CD4-positive, alpha-beta memory T cell (primary cell): ENCODE measurements at regions not wholly inside any gene's neighbourhood (a gene's known extent, or its start where the extent isn't known, plus 50 kb on each side); places are given as distances from the start of the nearest gene placed in this dataset.
"Not testable (repeated sequence)": the region's sequence is repeated elsewhere in the genome, so short reads cannot be mapped to it uniquely, and the experiment has no call there.

Experiments used
- CTCF ChIA-PET: fragments of 350-600 bp; sonication (Branson Sonifier 250); formaldehyde crosslinking; loops from one replicate; lab custom pipeline; 2021; ENCODE audit warnings: inconsistent platforms; ENCODE audit not compliant: partially characterized antibody; lab: Charles Lee
- POLR2A ChIA-PET: fragments of 350-600 bp; sonication (Branson Sonifier 250); formaldehyde crosslinking; loops from one replicate; lab custom pipeline; 2021; ENCODE audit not compliant: partially characterized antibody; lab: Charles Lee
- DNase-seq, 5 donors: peaks; one replicate each; pipeline versions ENCODE4 v3.0.0 to v3.0.0-alpha.2; 2020 to 2022; ENCODE audit warnings: mixed read lengths in 1 of 5
- H3K27ac ChIP-seq: one replicate; pipeline ENCODE4 v1.7.0; 2013; ENCODE audit warnings: low read depth, low read length
- H3K27me3 ChIP-seq: 2 replicates; pipeline ENCODE4 v1.7.0; 2013; ENCODE audit warnings: mild to moderate bottlenecking, low read length, moderate library complexity; ENCODE audit not compliant: insufficient read depth
- H3K36me3 ChIP-seq: 2 replicates; pipeline ENCODE4 v1.7.0; 2013; ENCODE audit warnings: mild to moderate bottlenecking, low read length, moderate library complexity; ENCODE audit not compliant: insufficient read depth
- H3K4me1 ChIP-seq: 2 replicates; pipeline ENCODE4 v1.7.0; 2013; ENCODE audit warnings: mild to moderate bottlenecking, low read length, moderate library complexity; ENCODE audit not compliant: insufficient read depth
- H3K4me3 ChIP-seq, 2 donors: one replicate each; pipeline ENCODE4 v1.7.0; 2013; ENCODE audit warnings: low read length in 2 of 2, mild to moderate bottlenecking in 1 of 2
- H3K9me3 ChIP-seq, 2 donors: one replicate each; pipeline ENCODE4 v1.7.0; 2013; ENCODE audit warnings: low read length in 2 of 2, control low read depth in 1 of 2; ENCODE audit not compliant: control insufficient read depth in 1 of 2
- H3K27ac Mint-ChIP-seq, 7 donors: one replicate each; pipeline ENCODE4 v1.8.0; 2020 to 2021; ENCODE audit warnings: mixed read lengths in 7 of 7, mild to moderate bottlenecking in 6 of 7, inconsistent platforms in 3 of 7, moderate library complexity in 3 of 7
- H3K27me3 Mint-ChIP-seq, 2 donors: one replicate each; pipeline ENCODE4 v1.8.0; 2020 to 2021; ENCODE audit warnings: mixed read lengths in 2 of 2
- H3K36me3 Mint-ChIP-seq, 2 donors: one replicate each; pipeline ENCODE4 v1.8.0; 2020 to 2021; ENCODE audit warnings: mixed read lengths in 2 of 2, inconsistent platforms in 1 of 2, mild to moderate bottlenecking in 1 of 2
- H3K4me1 Mint-ChIP-seq, 4 donors: one replicate each; pipeline ENCODE4 v1.8.0; 2020 to 2021; ENCODE audit warnings: mixed read lengths in 4 of 4, mild to moderate bottlenecking in 1 of 4
- H3K4me3 Mint-ChIP-seq, 8 donors: one replicate each; pipeline ENCODE4 v1.8.0; 2020 to 2021; ENCODE audit warnings: mixed read lengths in 8 of 8, mild to moderate bottlenecking in 7 of 8, moderate library complexity in 6 of 8, inconsistent platforms in 3 of 8
- H3K9me3 Mint-ChIP-seq, 8 donors: one replicate each; pipeline ENCODE4 v1.8.0; 2020 to 2021; ENCODE audit warnings: mixed read lengths in 8 of 8, mild to moderate bottlenecking in 5 of 8, inconsistent platforms in 3 of 8, moderate library complexity in 1 of 8
- intact Hi-C: fragments of 100-400 bp; cut with micrococcal nuclease; formaldehyde crosslinking; loops from one replicate; pipeline ENCODE4 v1.15.1; 2023

- H3K4me1 Mint-ChIP-seq, H3K27ac Mint-ChIP-seq, H3K9me3 Mint-ChIP-seq: not testable (repeated sequence)
Observed at GRCh38 chr16:21346756-21347491, 68.8 kb upstream of the CRYM start.

GRCh38 chr16:21344361-21344912 is 66.3 kb upstream of the CRYM start:
- intact Hi-C loops, H3K27me3 Mint-ChIP-seq, DNase-seq, H3K36me3 ChIP-seq, H3K4me1 Mint-ChIP-seq, H3K27ac Mint-ChIP-seq, H3K36me3 Mint-ChIP-seq, H3K9me3 ChIP-seq, H3K27ac ChIP-seq, H3K9me3 Mint-ChIP-seq, POLR2A ChIA-PET, H3K27me3 ChIP-seq, H3K4me3 Mint-ChIP-seq, H3K4me1 ChIP-seq, CTCF ChIA-PET, H3K4me3 ChIP-seq: not testable (repeated sequence)

More at GRCh38 chr16:21346756-21347491, 68.8 kb upstream of the CRYM start:
- POLR2A ChIA-PET, H3K27me3 ChIP-seq, H3K27me3 Mint-ChIP-seq, H3K36me3 Mint-ChIP-seq, CTCF ChIA-PET, H3K9me3 ChIP-seq, DNase-seq, H3K27ac ChIP-seq, H3K4me3 ChIP-seq, H3K4me3 Mint-ChIP-seq, H3K4me1 ChIP-seq, H3K36me3 ChIP-seq, intact Hi-C loops: not testable (repeated sequence)

- Histone ChIP-seq H3K4me3 (no peak overlapping the region), H3K27me3 (no peaks in the 10 kb centered on the region), H3K9me3 (no peaks in the 10 kb centered on the region), H3K36me3 (no peaks in the 10 kb centered on the region), H3K4me1 (no peaks in the 10 kb centered on the region), H3K27ac (no peak overlapping the region)
- peaks cover 4 to 6% of the 10 kb centered on the region in 2 donors for H3K27me3 Mint-ChIP-seq
- CTCF ChIA-PET, result no interaction called here
- no peak overlapping the region for H3K27ac Mint-ChIP-seq
- H3K9me3 Mint-ChIP-seq, result peaks cover 0 to 2% (median 0%) of the 10 kb centered on the region in 8 donors
- no peak overlapping the region for H3K4me3 Mint-ChIP-seq
- no peaks in the 10 kb centered on the region for H3K36me3 Mint-ChIP-seq
- peaks cover 0 to 4% (median 0%) of the 10 kb centered on the region in 4 donors for H3K4me1 Mint-ChIP-seq
- POLR2A ChIA-PET, result no interaction called here
- intact Hi-C loops, result no loop called here
- DNase-seq, result no peak
Observed at GRCh38 chr16:21341101-21341500, 63.0 kb upstream of the CRYM start.

- peaks cover 9 to 12% of the 10 kb centered on the region in 2 donors for H3K27me3 Mint-ChIP-seq
- no peaks in the 10 kb centered on the region for H3K36me3 Mint-ChIP-seq
- Histone ChIP-seq H3K36me3 (no peaks in the 10 kb centered on the region), H3K27ac (no peak overlapping the region), H3K4me3 (no peak overlapping the region), H3K27me3 (no peaks in the 10 kb centered on the region), H3K4me1 (no peaks in the 10 kb centered on the region), H3K9me3 (no peaks in the 10 kb centered on the region)
- intact Hi-C loops, result no loop called here
- no peak overlapping the region for H3K27ac Mint-ChIP-seq
- H3K4me3 Mint-ChIP-seq, result no peak overlapping the region
- no peak for DNase-seq
- peaks cover 0 to 4% (median 1%) of the 10 kb centered on the region in 8 donors for H3K9me3 Mint-ChIP-seq
- ChIA-PET POLR2A (no interaction called here), CTCF (no interaction called here)
- H3K4me1 Mint-ChIP-seq, result peaks cover 0 to 3% (median 0%) of the 10 kb centered on the region in 4 donors
Observed at GRCh38 chr16:21339941-21340340, 61.9 kb upstream of the CRYM start.

GRCh38 chr16:21339269-21339641 is 61.2 kb upstream of the CRYM start:
- H3K4me3 Mint-ChIP-seq, result no peak overlapping the region
- POLR2A ChIA-PET, result no interaction called here
- no peak for DNase-seq

GRCh38 chr16:21338537-21339268 is 60.6 kb upstream of the CRYM start:
- H3K9me3 ChIP-seq, result no peaks in the 10 kb centered on the region
- POLR2A ChIA-PET, result no interaction called here
- H3K4me1 Mint-ChIP-seq, result no peaks in the 10 kb centered on the region
- H3K27me3 ChIP-seq, result no peaks in the 10 kb centered on the region
- DNase-seq, result no peak
- no peaks in the 10 kb centered on the region for H3K4me1 ChIP-seq
- H3K4me3 Mint-ChIP-seq, result no peak overlapping the region
- no peaks in the 10 kb centered on the region for H3K36me3 Mint-ChIP-seq
- peaks cover 11 to 16% of the 10 kb centered on the region in 2 donors for H3K27me3 Mint-ChIP-seq
- intact Hi-C loops, result no loop called here
- H3K4me3 ChIP-seq, result no peak overlapping the region
- H3K9me3 Mint-ChIP-seq, result peaks cover 0 to 6% (median 3%) of the 10 kb centered on the region in 8 donors
- H3K27ac ChIP-seq, result no peak overlapping the region
- CTCF ChIA-PET, result no interaction called here
- no peak overlapping the region for H3K27ac Mint-ChIP-seq
- no peaks in the 10 kb centered on the region for H3K36me3 ChIP-seq

More at GRCh38 chr16:21339269-21339641, 61.2 kb upstream of the CRYM start:
- Histone ChIP-seq H3K27me3 (no peaks in the 10 kb centered on the region), H3K9me3 (no peaks in the 10 kb centered on the region), H3K4me3 (no peak overlapping the region), H3K36me3 (no peaks in the 10 kb centered on the region), H3K27ac (no peak overlapping the region), H3K4me1 (no peaks in the 10 kb centered on the region)
- intact Hi-C loops, result no loop called here
- H3K4me1 Mint-ChIP-seq, result no peaks in the 10 kb centered on the region
- peaks cover 0 to 6% (median 3%) of the 10 kb centered on the region in 8 donors for H3K9me3 Mint-ChIP-seq
- peaks cover 11 to 13% of the 10 kb centered on the region in 2 donors for H3K27me3 Mint-ChIP-seq
- peak overlapping the region in 1 of 7 donors; percentile 66 for H3K27ac Mint-ChIP-seq
- CTCF ChIA-PET, result no interaction called here
- no peaks in the 10 kb centered on the region for H3K36me3 Mint-ChIP-seq

GRCh38 chr16:21336231-21336630 is 58.1 kb upstream of the CRYM start:
- intact Hi-C loops, result no loop called here
- DNase-seq, result no peak
- CTCF ChIA-PET, result no interaction called here
- Mint-ChIP-seq H3K27me3 (peaks cover 20 to 22% of the 10 kb centered on the region in 2 donors), H3K4me1 (no peaks in the 10 kb centered on the region), H3K36me3 (no peaks in the 10 kb centered on the region), H3K4me3 (no peak overlapping the region), H3K27ac (no peak overlapping the region), H3K9me3 (peaks cover 0 to 6% (median 3%) of the 10 kb centered on the region in 8 donors)
- Histone ChIP-seq H3K4me3 (no peak overlapping the region), H3K9me3 (no peaks in the 10 kb centered on the region), H3K27me3 (no peaks in the 10 kb centered on the region), H3K27ac (no peak overlapping the region), H3K36me3 (no peaks in the 10 kb centered on the region), H3K4me1 (no peaks in the 10 kb centered on the region)
- POLR2A ChIA-PET, result no interaction called here
